Endothelial cell of umbilical vein (primary cell): ENCODE measurements at regions not wholly inside any gene's neighbourhood (a gene's known extent, or its start where the extent isn't known, plus 50 kb on each side); places are given as distances from the start of the nearest gene placed in this dataset.

Experiments
- BruUV-seq: library from RNA; stranded (reverse); fragments of 400-500 nt; replicated peaks from 2 replicates; lab custom pipeline; 2021; lab: Mats Ljungman, UMichigan
- CTCF ChIA-PET: fragments of 300-600, 350-600 bp; sonication (Branson Sonifier 250); formaldehyde crosslinking; loops from one replicate; lab custom pipeline; 2021; ENCODE audit warnings: antibody characterized with exemption, inconsistent platforms; lab: Charles Lee
- POLR2A ChIA-PET: fragments of 300-600, 350-600 bp; sonication (Branson Sonifier 250); formaldehyde crosslinking; loops from one replicate; lab custom pipeline; 2021; ENCODE audit warnings: antibody characterized with exemption, inconsistent platforms; lab: Charles Lee
- DNase-seq: peaks from one replicate; pipeline ENCODE4 v3.0.0-alpha.2; 2011; ENCODE audit warnings: low read depth, low spot score
- FAIRE-seq: peaks from 2 replicates; lab custom pipeline; 2011; peaks lifted over from hg19 to GRCh38; lab: Jason Lieb, UNC
- H2AFZ ChIP-seq: 2 replicates; pipeline ENCODE4 v1.6.0; 2012; ENCODE audit warnings: low read depth, low read length, control low read depth, inconsistent platforms
- H3K27ac ChIP-seq: 2 replicates; pipeline ENCODE4 v1.5.1; 2011; ENCODE audit warnings: low read depth, mild to moderate bottlenecking, control low read depth, low read length, moderate library complexity; ENCODE audit not compliant: insufficient read depth
- H3K27me3 ChIP-seq, 2 experiments: 2 replicates each; pipeline versions ENCODE4 v1.6.0 to v1.6.1; 2011; ENCODE audit warnings: low read length in 2 of 2, mixed read lengths in 1 of 2; ENCODE audit not compliant: control insufficient read depth in 2 of 2, insufficient read depth in 2 of 2
- H3K36me3 ChIP-seq, 2 experiments: 2 replicates in 1 of 2; 3 replicates in 1 of 2; pipeline ENCODE4 v1.5.1; 2011; ENCODE audit warnings: low read length in 2 of 2, mild to moderate bottlenecking in 1 of 2, moderate library complexity in 1 of 2; ENCODE audit not compliant: control insufficient read depth in 2 of 2, insufficient read depth in 2 of 2; ENCODE audit errors: extremely low read depth in 1 of 2
- H3K4me1 ChIP-seq: 3 replicates; pipeline ENCODE4 v1.5.1; 2011; ENCODE audit warnings: mild to moderate bottlenecking, low read length; ENCODE audit not compliant: control insufficient read depth, insufficient read depth; ENCODE audit errors: extremely low read depth
- H3K4me2 ChIP-seq: 2 replicates; pipeline ENCODE4 v1.6.1; 2011; ENCODE audit warnings: low read length, control low read depth, mixed read lengths; ENCODE audit not compliant: insufficient read depth
- H3K4me3 ChIP-seq, 3 experiments: fragments of 200-600 bp in 1 of 3; sonication (generic), shearing (Covaris generic) in 1 of 3; replicated peaks in 1 of 3; 2 replicates each; pipeline ENCODE4 v1.5.1; 2011 to 2016; ENCODE audit warnings: control low read depth in 3 of 3, low read length in 3 of 3, mild to moderate bottlenecking in 2 of 3, inconsistent platforms in 1 of 3, low read depth in 1 of 3, moderate library complexity in 1 of 3; ENCODE audit not compliant: insufficient read depth in 1 of 3
- H3K79me2 ChIP-seq: 2 replicates; pipeline ENCODE4 v1.6.0; 2012; ENCODE audit warnings: low read length, inconsistent platforms; ENCODE audit not compliant: control insufficient read depth, insufficient read depth
- H3K9ac ChIP-seq: replicated peaks from 2 replicates; pipeline ENCODE3; 2011; ENCODE audit warnings: low read length, control low read depth; ENCODE audit not compliant: insufficient read depth; ENCODE audit errors: extremely low read depth
- H3K9me1 ChIP-seq: replicated peaks from 3 replicates; pipeline ENCODE4 v1.6.0; 2011; ENCODE audit warnings: mild to moderate bottlenecking, low read length; ENCODE audit not compliant: control insufficient read depth, insufficient read depth; ENCODE audit errors: extremely low read depth
- H3K9me3 ChIP-seq: replicated peaks from 2 replicates; pipeline ENCODE4 v1.5.1; 2012; ENCODE audit warnings: low read length, inconsistent platforms; ENCODE audit not compliant: control insufficient read depth, insufficient read depth
- H4K20me1 ChIP-seq: replicated peaks from 2 replicates; pipeline ENCODE3; 2011; ENCODE audit warnings: mild to moderate bottlenecking, low read length; ENCODE audit not compliant: control insufficient read depth, insufficient read depth; ENCODE audit errors: extremely low read depth
- CTCF ChIP-seq, 2 donors: IDR thresholded peaks; 1 replicate in 1 of 2; 2 replicates in 1 of 2; pipeline ENCODE4 v1.5.1; 2011; ENCODE audit warnings: low read length in 2 of 2, mild to moderate bottlenecking in 2 of 2, moderate library complexity in 2 of 2, control low read depth in 1 of 2, inconsistent platforms in 1 of 2, low read depth in 1 of 2; ENCODE audit not compliant: insufficient read depth in 1 of 2; ENCODE audit errors: extremely low read depth in 1 of 2
- EZH2 ChIP-seq: IDR thresholded peaks from 2 replicates; pipeline ENCODE4 v1.6.1; 2012; ENCODE audit warnings: borderline replicate concordance, low read depth, mild to moderate bottlenecking, moderate library complexity, low read length, inconsistent platforms; ENCODE audit not compliant: severe bottlenecking
- FOS ChIP-seq: IDR thresholded peaks from 2 replicates; pipeline ENCODE4 v1.6.1; 2011; ENCODE audit warnings: mild to moderate bottlenecking, low read length, moderate library complexity, borderline replicate concordance; ENCODE audit not compliant: insufficient read depth
- GATA2 ChIP-seq: IDR thresholded peaks from 2 replicates; pipeline ENCODE4 v1.7.0; 2011; ENCODE audit warnings: low read depth, mild to moderate bottlenecking, moderate library complexity, mixed read lengths, low read length; ENCODE audit not compliant: insufficient read length, insufficient read depth
- JUN ChIP-seq: IDR thresholded peaks from 2 replicates; pipeline ENCODE4 v1.6.1; 2011; ENCODE audit warnings: borderline replicate concordance, low read depth; ENCODE audit not compliant: insufficient read length, insufficient read depth
- MAX ChIP-seq: IDR thresholded peaks from 2 replicates; pipeline ENCODE4 v1.6.1; 2011; ENCODE audit not compliant: insufficient read depth, insufficient read length
- MYC ChIP-seq: IDR thresholded peaks from one replicate; pipeline ENCODE4 v1.6.1; 2011; ENCODE audit warnings: mild to moderate bottlenecking, low read depth, low read length
- POLR2A ChIP-seq: IDR thresholded peaks from 2 replicates; pipeline ENCODE4 v1.6.1; 2012; ENCODE audit warnings: low read depth, mild to moderate bottlenecking, control low read depth, low read length
- POLR2AphosphoS5 ChIP-seq: IDR thresholded peaks from 2 replicates; pipeline ENCODE4 v1.6.1; 2012; ENCODE audit warnings: low read depth, mild to moderate bottlenecking, control low read depth, low read length, moderate library complexity; ENCODE audit not compliant: insufficient read depth
- dilution Hi-C: fragments of 300-500 bp; cut with MboI; formaldehyde crosslinking; loops from one replicate; pipeline ENCODE4 v1.15.0; 2019; ENCODE audit warnings: low sequenced_read_pairs; ENCODE audit not compliant: extremely low pct_ligation_motif_present
- intact Hi-C: fragments of 100-400 bp; cut with micrococcal nuclease; formaldehyde crosslinking; loops from one replicate; pipeline ENCODE4 v1.10.0; 2022

DNA sequence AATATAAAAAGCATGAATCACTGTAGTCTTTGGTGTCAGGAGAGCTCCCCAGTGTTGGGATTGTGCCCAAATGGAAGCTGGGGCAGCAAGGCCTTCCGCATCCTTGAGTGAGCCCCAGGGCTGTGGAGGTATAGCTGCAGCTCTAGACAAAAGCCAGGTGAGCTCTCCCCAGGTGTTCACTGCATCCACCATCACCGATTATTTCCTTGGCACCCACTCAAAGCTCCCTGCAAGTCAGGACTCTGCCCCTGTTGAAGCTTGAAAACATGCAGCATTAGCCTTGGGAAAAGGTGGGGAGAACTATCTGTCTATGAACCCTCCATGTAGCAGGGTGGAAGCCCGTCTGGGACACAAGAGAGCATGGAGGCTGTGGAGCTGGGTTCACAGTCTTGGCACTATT, 228.8 kb downstream of the BMP7 start:
- Histone ChIP-seq H3K4me3 (no peak overlapping the region), H3K27me3 (no peaks in the 10 kb centered on the region), H3K27ac (no peak overlapping the region), H3K4me2 (no peak overlapping the region), H3K9me1 (no peaks in the 10 kb centered on the region), H2AFZ (no peak overlapping the region), H3K79me2 (no peaks in the 10 kb centered on the region), H3K9ac (no peak overlapping the region), H3K36me3 (no peaks in the 10 kb centered on the region), H3K9me3 (no peaks in the 10 kb centered on the region), H4K20me1 (no peaks in the 10 kb centered on the region), H3K4me1 (no peaks in the 10 kb centered on the region)
- DNase-seq = no peak
- intact Hi-C loops = no loop called here
- FAIRE-seq = no peak
- no peak for TF ChIP-seq JUN
- POLR2A ChIA-PET = no interaction called here
- no TSS peak for BruUV-seq
- dilution Hi-C loops = no loop called here
- CTCF ChIA-PET = no interaction called here

- Histone ChIP-seq H3K9me1 (no peaks in the 10 kb centered on the region), H4K20me1 (no peaks in the 10 kb centered on the region), H3K27ac (no peak overlapping the region), H3K27me3 (no peaks in the 10 kb centered on the region), H2AFZ (no peak overlapping the region), H3K9ac (no peak overlapping the region), H3K79me2 (no peaks in the 10 kb centered on the region), H3K9me3 (no peaks in the 10 kb centered on the region), H3K4me1 (no peaks in the 10 kb centered on the region), H3K4me3 (no peak overlapping the region), H3K36me3 (no peaks in the 10 kb centered on the region), H3K4me2 (no peak overlapping the region)
- DNase-seq = no peak
- dilution Hi-C loops (no loop called here), intact Hi-C loops (no loop called here)
- POLR2A ChIA-PET = no interaction called here
- TF ChIP-seq JUN (no peak), MYC (no peak), MAX (no peak), POLR2AphosphoS5 (no peak), FOS (no peak), EZH2 (no peak), POLR2A (no peak), GATA2 (no peak), CTCF (IDR thresholded peaks at IDR 0.05; ENCODE audit: extremely low read depth in 1 of 2, insufficient read depth in 1 of 2, low read depth in 1 of 2, low read length in 2 of 2) (no peak)
- FAIRE-seq = no peak
- no TSS peak for BruUV-seq
- CTCF ChIA-PET = no interaction called here
Measured at GRCh38 chr20:57038608-57039440, 227.6 kb downstream of the BMP7 start.
